Hepatocyte (in vitro differentiated cells): ENCODE measurements at regions not wholly inside any gene's neighbourhood (a gene's known extent, or its start where the extent isn't known, plus 50 kb on each side); places are given as distances from the start of the nearest gene placed in this dataset.
A peak's percentile ranks its signal among the peaks of the same experiment; 100 is the strongest.

ENCODE experiments used
- DNase-seq: peaks from one replicate; pipeline ENCODE4 v3.0.0-alpha.2; 2016; ENCODE audit warnings: low spot score
- H2AFZ ChIP-seq: fragments of 200-600 bp; sonication (generic); 2 replicates; pipeline ENCODE4 v1.6.0; 2016; ENCODE audit warnings: antibody characterized with exemption, mild to moderate bottlenecking
- H3K27ac ChIP-seq: fragments of 200-600 bp; sonication (generic); 2 replicates; pipeline ENCODE4 v1.5.1; 2016; ENCODE audit warnings: mild to moderate bottlenecking
- H3K27me3 ChIP-seq: fragments of 200-600 bp; sonication (generic); 2 replicates; pipeline ENCODE4 v1.6.1; 2016
- H3K36me3 ChIP-seq: fragments of 200-600 bp; sonication (generic); replicated peaks from 2 replicates; pipeline ENCODE4 v1.5.1; 2016; ENCODE audit warnings: low read depth; ENCODE audit not compliant: insufficient read depth
- H3K4me1 ChIP-seq: fragments of 200-600 bp; sonication (generic); 2 replicates; pipeline ENCODE4 v1.5.1; 2016; ENCODE audit warnings: mild to moderate bottlenecking, moderate library complexity; ENCODE audit not compliant: insufficient read depth
- H3K4me2 ChIP-seq: fragments of 200-600 bp; sonication (generic); 2 replicates; pipeline ENCODE4 v1.6.0; 2016
- H3K4me3 ChIP-seq: fragments of 200-600 bp; sonication (generic); 2 replicates; pipeline ENCODE4 v1.5.1; 2016; ENCODE audit warnings: mild to moderate bottlenecking
- H3K79me2 ChIP-seq: fragments of 200-600 bp; sonication (generic); 2 replicates; pipeline ENCODE4 v1.6.0; 2017; ENCODE audit warnings: mild to moderate bottlenecking
- H3K9me2 ChIP-seq: fragments of 200-600 bp; sonication (generic); replicated peaks from 2 replicates; pipeline ENCODE4 v1.6.0; 2017; ENCODE audit warnings: mild to moderate bottlenecking; ENCODE audit not compliant: insufficient read depth
- H3K9me3 ChIP-seq: fragments of 200-600 bp; sonication (generic); 2 replicates; pipeline ENCODE4 v1.5.1; 2016; ENCODE audit warnings: low read depth, mild to moderate bottlenecking
- H4K20me1 ChIP-seq: fragments of 200-600 bp; sonication (generic); 2 replicates; pipeline ENCODE4 v1.6.0; 2016; ENCODE audit warnings: mild to moderate bottlenecking; ENCODE audit not compliant: insufficient read depth, poor library complexity, severe bottlenecking
- EZH2 ChIP-seq: fragments of 200-600 bp; sonication (generic); IDR thresholded peaks from 2 replicates; pipeline ENCODE4 v1.6.1; 2016; ENCODE audit warnings: antibody characterized with exemption, mild to moderate bottlenecking, borderline replicate concordance
- EZH2phosphoT487 ChIP-seq: fragments of 200-600 bp; sonication (generic); IDR thresholded peaks from one replicate; pipeline ENCODE4 v1.6.1; 2018; ENCODE audit warnings: antibody characterized with exemption, mild to moderate bottlenecking, low read depth, moderate library complexity; ENCODE audit not compliant: unreplicated experiment, severe bottlenecking
- WGBS: methylation state at CpG from one replicate; pipeline ENCODE4 v1.1.6; 2016; ENCODE audit warnings: low lambda C conversion rate; ENCODE audit errors: missing lambda C conversion rate; 5-methylcytosine and 5-hydroxymethylcytosine counted together
- TF ChIP-seq, protein P1 (sequence below): fragments of 200-600 bp; sonication (generic); IDR thresholded peaks from 2 replicates; pipeline ENCODE4 v1.5.1; 2016; ENCODE audit warnings: antibody characterized with exemption, mild to moderate bottlenecking; ENCODE audit not compliant: poor library complexity

DNA sequence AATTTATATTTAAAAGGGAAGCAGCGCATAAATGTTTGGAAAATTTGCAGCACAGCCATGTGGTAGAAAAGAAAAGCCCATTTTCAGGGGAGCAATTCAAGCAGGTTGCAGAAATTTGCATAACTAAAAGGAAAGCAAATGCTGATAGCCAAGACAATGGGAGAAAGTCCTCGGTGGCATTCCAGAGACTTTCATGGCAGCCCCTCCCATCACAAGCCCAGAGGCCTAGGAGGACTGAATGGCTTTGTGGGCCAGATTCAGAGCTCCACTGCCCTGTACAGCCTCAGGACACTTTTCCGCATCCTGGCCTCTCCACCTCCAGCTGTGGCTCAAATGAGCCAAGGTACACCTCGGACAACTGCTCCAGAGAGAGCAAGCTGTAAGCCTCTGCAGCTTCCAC lies 462.9 kb downstream of the CDK5RAP2 start:
- Histone ChIP-seq H2AFZ (no peak overlapping the region), H4K20me1 (no peaks in the 10 kb centered on the region), H3K9me3 (no peaks in the 10 kb centered on the region), H3K9me2 (no peaks in the 10 kb centered on the region), H3K27me3 (no peaks in the 10 kb centered on the region), H3K79me2 (no peaks in the 10 kb centered on the region), H3K36me3 (no peaks in the 10 kb centered on the region), H3K4me3 (no peak overlapping the region), H3K4me2 (no peak overlapping the region), H3K4me1 (no peaks in the 10 kb centered on the region), H3K27ac (no peak overlapping the region)
- DNase-seq, result no peak
- TF ChIP-seq EZH2phosphoT487 (no peak), EZH2 (no peak)
- TF ChIP-seq, protein P1, sequence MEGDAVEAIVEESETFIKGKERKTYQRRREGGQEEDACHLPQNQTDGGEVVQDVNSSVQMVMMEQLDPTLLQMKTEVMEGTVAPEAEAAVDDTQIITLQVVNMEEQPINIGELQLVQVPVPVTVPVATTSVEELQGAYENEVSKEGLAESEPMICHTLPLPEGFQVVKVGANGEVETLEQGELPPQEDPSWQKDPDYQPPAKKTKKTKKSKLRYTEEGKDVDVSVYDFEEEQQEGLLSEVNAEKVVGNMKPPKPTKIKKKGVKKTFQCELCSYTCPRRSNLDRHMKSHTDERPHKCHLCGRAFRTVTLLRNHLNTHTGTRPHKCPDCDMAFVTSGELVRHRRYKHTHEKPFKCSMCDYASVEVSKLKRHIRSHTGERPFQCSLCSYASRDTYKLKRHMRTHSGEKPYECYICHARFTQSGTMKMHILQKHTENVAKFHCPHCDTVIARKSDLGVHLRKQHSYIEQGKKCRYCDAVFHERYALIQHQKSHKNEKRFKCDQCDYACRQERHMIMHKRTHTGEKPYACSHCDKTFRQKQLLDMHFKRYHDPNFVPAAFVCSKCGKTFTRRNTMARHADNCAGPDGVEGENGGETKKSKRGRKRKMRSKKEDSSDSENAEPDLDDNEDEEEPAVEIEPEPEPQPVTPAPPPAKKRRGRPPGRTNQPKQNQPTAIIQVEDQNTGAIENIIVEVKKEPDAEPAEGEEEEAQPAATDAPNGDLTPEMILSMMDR, result no peak
- WGBS, result 82% methylated on average over 4 of the region's 4 CpGs

DNA sequence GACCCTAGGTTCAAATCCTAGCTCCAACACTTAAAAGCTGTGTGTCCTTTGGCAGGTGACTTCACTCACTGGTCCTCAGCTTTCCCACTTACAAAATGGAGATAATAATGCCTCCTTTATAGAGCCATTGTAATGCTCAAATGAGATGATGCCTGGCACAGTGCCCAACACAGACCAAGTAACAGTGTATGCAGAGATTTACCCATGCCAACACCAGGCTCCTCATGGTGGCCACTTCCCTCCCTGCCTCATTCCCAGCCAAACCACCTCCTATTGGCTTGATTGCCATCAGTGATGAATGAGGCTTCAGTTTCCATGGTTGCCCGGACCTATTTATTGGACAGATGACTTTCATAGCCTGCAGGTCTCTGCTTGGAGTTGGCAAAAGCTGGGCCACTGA lies 469.4 kb downstream of the CDK5RAP2 start:
- Histone ChIP-seq H3K27ac (no peak overlapping the region), H3K4me1 (no peaks in the 10 kb centered on the region), H3K4me2 (no peak overlapping the region), H4K20me1 (no peaks in the 10 kb centered on the region), H2AFZ (no peak overlapping the region), H3K9me2 (no peaks in the 10 kb centered on the region), H3K36me3 (no peaks in the 10 kb centered on the region), H3K79me2 (no peaks in the 10 kb centered on the region), H3K9me3 (no peaks in the 10 kb centered on the region), H3K27me3 (peaks cover 5% of the 10 kb centered on the region), H3K4me3 (no peak overlapping the region)
- 88% methylated on average over 1 of the region's 1 CpG for WGBS
- no peak for TF ChIP-seq EZH2
- TF ChIP-seq, protein P1, result no peak
- TF ChIP-seq EZH2phosphoT487, result no peak
- no peak for DNase-seq

DNA sequence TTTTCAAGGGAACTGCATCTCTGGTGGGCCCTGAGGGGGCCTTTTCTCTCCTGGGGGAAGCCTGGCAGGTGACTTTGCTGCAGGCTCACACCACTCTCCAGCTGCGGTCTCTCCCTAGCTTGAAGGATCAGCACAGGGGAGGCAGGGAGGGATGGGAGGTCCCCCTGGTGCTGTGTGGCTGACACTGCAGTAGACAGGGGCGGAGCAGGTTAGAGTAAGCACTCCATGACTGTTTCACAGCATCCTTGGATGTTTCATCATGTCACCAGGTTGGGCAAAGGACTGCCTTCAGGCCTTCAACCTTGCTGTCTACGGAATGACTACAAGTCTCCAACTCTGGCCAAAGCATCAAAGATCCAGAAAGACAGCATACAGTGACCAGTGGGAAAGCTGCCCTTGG lies 470.7 kb downstream of the CDK5RAP2 start:
- 42% methylated on average over 3 of the region's 3 CpGs for WGBS
- no peaks in the 10 kb centered on the region for H3K9me3 ChIP-seq
- no peaks in the 10 kb centered on the region for H3K79me2 ChIP-seq
- no peak overlapping the region for H2AFZ ChIP-seq
- TF ChIP-seq, protein P1, result peak; percentile 23
- no peak for TF ChIP-seq EZH2
- TF ChIP-seq EZH2phosphoT487, result no peak
- DNase-seq, result peak; percentile 44
- H3K27ac ChIP-seq, result no peak overlapping the region
- peaks cover 5% of the 10 kb centered on the region for H3K27me3 ChIP-seq
- no peaks in the 10 kb centered on the region for H3K9me2 ChIP-seq
- no peaks in the 10 kb centered on the region for H3K4me1 ChIP-seq
- no peak overlapping the region for H3K4me3 ChIP-seq
- no peaks in the 10 kb centered on the region for H3K36me3 ChIP-seq
- no peaks in the 10 kb centered on the region for H4K20me1 ChIP-seq
- H3K4me2 ChIP-seq, result no peak overlapping the region

DNA sequence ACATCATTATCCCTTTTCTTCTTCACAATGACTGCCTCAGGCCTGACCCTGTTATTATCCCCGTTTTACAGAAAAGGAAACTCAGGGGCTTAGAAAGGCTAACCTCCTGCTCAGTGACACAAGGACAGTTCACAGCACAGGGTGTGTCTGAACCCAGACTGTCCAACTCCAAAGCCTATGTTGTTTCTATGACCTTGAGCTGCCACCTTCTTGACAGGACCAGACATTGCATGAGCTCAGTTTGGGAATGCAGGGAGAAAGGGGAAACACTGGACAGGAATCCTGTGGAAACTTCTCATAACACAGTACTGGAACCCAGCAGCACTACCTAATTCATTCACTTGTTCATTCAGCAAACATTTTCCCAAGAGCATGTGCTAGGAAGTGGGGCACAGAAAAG lies 472.8 kb downstream of the CDK5RAP2 start:
- Histone ChIP-seq H3K4me2 (no peak overlapping the region), H2AFZ (no peak overlapping the region), H3K27me3 (peaks cover 5% of the 10 kb centered on the region), H3K79me2 (no peaks in the 10 kb centered on the region), H3K9me2 (no peaks in the 10 kb centered on the region), H3K4me3 (no peak overlapping the region), H3K27ac (no peak overlapping the region), H3K9me3 (no peaks in the 10 kb centered on the region), H3K4me1 (no peaks in the 10 kb centered on the region), H4K20me1 (no peaks in the 10 kb centered on the region), H3K36me3 (no peaks in the 10 kb centered on the region)
- no peak for TF ChIP-seq EZH2phosphoT487
- TF ChIP-seq EZH2, result no peak
- TF ChIP-seq, protein P1, result no peak
- no peak for DNase-seq
- 55% methylated on average over 1 of the region's 1 CpG for WGBS
